NCI-H345 treated with DMSO at 0.1 percent for 48 hours (cell line): ENCODE measurements at regions not wholly inside any gene's neighbourhood (a gene's known extent, or its start where the extent isn't known, plus 50 kb on each side); places are given as distances from the start of the nearest gene placed in this dataset.

ENCODE experiments used
- DNase-seq: peaks from one replicate; lab custom pipeline; 2025; ENCODE audit not compliant: unreplicated experiment; lab: John Stamatoyannopoulos, UW

GRCh38 chr4:28730304-28730703 lies 1869.7 kb downstream of the STIM2 start:
- no peak for DNase-seq

- DNase-seq: no peak
Observed at GRCh38 chr4:28744066-28744465, 1883.4 kb downstream of the STIM2 start.

- no peak for DNase-seq
Observed at GRCh38 chr4:28754376-28754775, 1893.7 kb downstream of the STIM2 start.

GRCh38 chr4:28755081-28755480 lies 1894.4 kb downstream of the STIM2 start:
- no peak for DNase-seq

GRCh38 chr4:28759064-28759463 lies 1898.4 kb downstream of the STIM2 start:
- no peak for DNase-seq

- DNase-seq: no peak
Observed at GRCh38 chr4:28760003-28760402, 1899.4 kb downstream of the STIM2 start.

- no peak for DNase-seq
Observed at GRCh38 chr4:28772066-28772465, 1911.4 kb downstream of the STIM2 start.

GRCh38 chr4:28772788-28773187 lies 1912.1 kb downstream of the STIM2 start:
- no peak for DNase-seq

GRCh38 chr4:28774344-28774743 lies 1913.7 kb downstream of the STIM2 start:
- DNase-seq: no peak

GRCh38 chr4:28776004-28776403 lies 1915.4 kb downstream of the STIM2 start:
- no peak for DNase-seq

- DNase-seq: no peak
Observed at GRCh38 chr4:28784188-28784587, 1923.5 kb downstream of the STIM2 start.

- no peak for DNase-seq
Observed at GRCh38 chr4:28787947-28788346, 1927.3 kb downstream of the STIM2 start.

- no peak for DNase-seq
Observed at GRCh38 chr4:28788929-28789490, 1928.4 kb downstream of the STIM2 start.

- DNase-seq: no peak
Observed at GRCh38 chr4:28792917-28793597, 1927.1 kb upstream of the PCDH7 start.

- DNase-seq: no peak
Observed at GRCh38 chr4:28799696-28800095, 1920.5 kb upstream of the PCDH7 start.

GRCh38 chr4:28811025-28811424 lies 1909.1 kb upstream of the PCDH7 start:
- DNase-seq: no peak

- no peak for DNase-seq
Observed at GRCh38 chr4:28822163-28822562, 1898.0 kb upstream of the PCDH7 start.

- DNase-seq: no peak
Observed at GRCh38 chr4:28827866-28828265, 1892.3 kb upstream of the PCDH7 start.

- DNase-seq: no peak
Observed at GRCh38 chr4:28831867-28832266, 1888.3 kb upstream of the PCDH7 start.

- DNase-seq: no peak
Observed at GRCh38 chr4:28832444-28832843, 1887.7 kb upstream of the PCDH7 start.

GRCh38 chr4:28834120-28834519 lies 1886.0 kb upstream of the PCDH7 start:
- DNase-seq: no peak

- DNase-seq: no peak
Observed at GRCh38 chr4:28835501-28835900, 1884.7 kb upstream of the PCDH7 start.

- no peak for DNase-seq
Observed at GRCh38 chr4:28842271-28842670, 1877.9 kb upstream of the PCDH7 start.
